B cell (primary cell): ENCODE measurements at regions not wholly inside any gene's neighbourhood (a gene's known extent, or its start where the extent isn't known, plus 50 kb on each side); places are given as distances from the start of the nearest gene placed in this dataset.

Source experiments
- ATAC-seq: fragments of 200-7000 bp; cut with Tn5 transposase; one replicate; pipeline ENCODE4 v1.10.0; 2021; ENCODE audit warnings: low read depth, mild to moderate bottlenecking, moderate number of reproducible peaks, moderate library complexity
- CTCF ChIA-PET: fragments of 350-600 bp; sonication (Branson Sonifier 250); formaldehyde crosslinking; loops from one replicate; lab custom pipeline; 2021; ENCODE audit warnings: antibody characterized with exemption, inconsistent platforms; lab: Charles Lee
- POLR2A ChIA-PET: fragments of 350-600 bp; sonication (Branson Sonifier 250); formaldehyde crosslinking; loops from one replicate; lab custom pipeline; 2021; ENCODE audit warnings: antibody characterized with exemption; lab: Charles Lee
- DNase-seq: peaks from one replicate; pipeline ENCODE4 v3.0.0; 2013
- H2AFZ ChIP-seq: 2 replicates; pipeline ENCODE4 v1.6.1; 2012; ENCODE audit warnings: mild to moderate bottlenecking, low read depth, low read length; ENCODE audit not compliant: insufficient read depth, poor library complexity, severe bottlenecking
- H3K27ac ChIP-seq, 2 donors: 1 replicate in 1 of 2; 2 replicates in 1 of 2; pipeline ENCODE4 v1.5.1; 2012 to 2013; ENCODE audit warnings: low read length in 2 of 2, mild to moderate bottlenecking in 2 of 2, moderate library complexity in 1 of 2
- H3K27me3 ChIP-seq, 4 experiments: fragments of 200-600 bp in 1 of 4; sonication (generic) in 1 of 4; replicated peaks in 1 of 4; 1 replicate in 2 of 4; 2 replicates in 2 of 4; pipeline versions ENCODE4 v1.6.1 to v1.7.0; 2013 to 2016; ENCODE audit warnings: low read length in 3 of 4, mild to moderate bottlenecking in 2 of 4, mixed read lengths in 1 of 4, moderate library complexity in 1 of 4; ENCODE audit not compliant: insufficient read depth in 4 of 4, control insufficient read depth in 3 of 4; ENCODE audit errors: control extremely low read depth in 1 of 4
- H3K36me3 ChIP-seq, 2 experiments: replicated peaks in 1 of 2; 1 replicate in 1 of 2; 2 replicates in 1 of 2; pipeline versions ENCODE4 v1.6.1 to v1.7.1; 2013; ENCODE audit warnings: low read length in 1 of 2; ENCODE audit not compliant: insufficient read depth in 2 of 2, control insufficient read depth in 1 of 2; ENCODE audit errors: control extremely low read depth in 1 of 2, extremely low read depth in 1 of 2
- H3K4me1 ChIP-seq, 2 donors: fragments of 200-600 bp in 1 of 2; sonication (generic) in 1 of 2; 1 replicate in 1 of 2; 2 replicates in 1 of 2; pipeline versions ENCODE4 v1.5.1 to v1.6.1; 2013 to 2017; ENCODE audit warnings: low read length in 2 of 2; ENCODE audit not compliant: control insufficient read depth in 2 of 2, insufficient read depth in 2 of 2
- H3K4me2 ChIP-seq: replicated peaks from 2 replicates; pipeline ENCODE3; 2012; ENCODE audit warnings: mild to moderate bottlenecking, low read depth, low read length; ENCODE audit not compliant: poor library complexity, severe bottlenecking
- H3K4me3 ChIP-seq, 5 experiments: fragments of 200-600 bp in 1 of 5; sonication (generic) in 1 of 5; 1 replicate in 3 of 5; 2 replicates in 2 of 5; pipeline versions ENCODE4 v1.5.1 to v1.7.0; 2011 to 2016; ENCODE audit warnings: low read length in 4 of 5, mild to moderate bottlenecking in 4 of 5, low read depth in 2 of 5, control low read depth in 1 of 5, moderate library complexity in 1 of 5; ENCODE audit not compliant: insufficient read depth in 1 of 5; ENCODE audit errors: control extremely low read depth in 1 of 5, extremely low read depth in 1 of 5
- H3K79me2 ChIP-seq: fragments of 200-600 bp; sonication (generic); one replicate; pipeline ENCODE4 v1.6.0; 2016; ENCODE audit warnings: low read length; ENCODE audit not compliant: control insufficient read depth, insufficient read depth
- H3K9ac ChIP-seq: fragments of 200-600 bp; sonication (generic); 2 replicates; pipeline ENCODE4 v1.6.1; 2017; ENCODE audit warnings: mild to moderate bottlenecking, low read length, moderate library complexity
- H3K9me3 ChIP-seq, 3 donors: one replicate each; pipeline versions ENCODE4 v1.6.1 to v1.7.1; 2013; ENCODE audit warnings: low read length in 2 of 3; ENCODE audit not compliant: control insufficient read depth in 2 of 3, insufficient read depth in 1 of 3; ENCODE audit errors: control extremely low read depth in 1 of 3
- H4K20me1 ChIP-seq: 2 replicates; pipeline ENCODE4 v1.6.0; 2012; ENCODE audit warnings: mild to moderate bottlenecking, low read length; ENCODE audit not compliant: insufficient read depth, control insufficient read depth, poor library complexity, severe bottlenecking
- H3K27ac Mint-ChIP-seq: one replicate; pipeline ENCODE4 v1.8.0; 2021; ENCODE audit warnings: mixed read lengths
- H3K27me3 Mint-ChIP-seq: one replicate; pipeline ENCODE4 v1.8.0; 2021; ENCODE audit warnings: mixed read lengths
- H3K4me1 Mint-ChIP-seq: one replicate; pipeline ENCODE4 v1.8.0; 2021; ENCODE audit warnings: mixed read lengths
- H3K4me3 Mint-ChIP-seq: one replicate; pipeline ENCODE4 v1.8.0; 2021; ENCODE audit warnings: mixed read lengths
- H3K9me3 Mint-ChIP-seq: one replicate; pipeline ENCODE4 v1.8.0; 2022; ENCODE audit warnings: mixed read lengths; ENCODE audit not compliant: insufficient read depth
- EZH2 ChIP-seq: IDR thresholded peaks from 2 replicates; pipeline ENCODE4 v1.6.1; 2012; ENCODE audit warnings: borderline replicate concordance, low read depth, mild to moderate bottlenecking, moderate library complexity, low read length; ENCODE audit not compliant: insufficient read depth, poor library complexity, severe bottlenecking
- WGBS: methylation state at CpG from one replicate; pipeline ENCODE4 v1.1.5; 2013; ENCODE audit warnings: missing lambda C conversion rate; ENCODE audit not compliant: insufficient coverage; 5-methylcytosine and 5-hydroxymethylcytosine counted together
- intact Hi-C: fragments of 100-400 bp; cut with micrococcal nuclease; formaldehyde crosslinking; loops from one replicate; pipeline ENCODE4 v1.10.0; 2022
- TF ChIP-seq, protein P1 (sequence below): fragments of 200-600 bp; IDR thresholded peaks from one replicate; pipeline ENCODE4 v1.8.0; 2022; ENCODE audit warnings: antibody characterized with exemption, mild to moderate bottlenecking

DNA sequence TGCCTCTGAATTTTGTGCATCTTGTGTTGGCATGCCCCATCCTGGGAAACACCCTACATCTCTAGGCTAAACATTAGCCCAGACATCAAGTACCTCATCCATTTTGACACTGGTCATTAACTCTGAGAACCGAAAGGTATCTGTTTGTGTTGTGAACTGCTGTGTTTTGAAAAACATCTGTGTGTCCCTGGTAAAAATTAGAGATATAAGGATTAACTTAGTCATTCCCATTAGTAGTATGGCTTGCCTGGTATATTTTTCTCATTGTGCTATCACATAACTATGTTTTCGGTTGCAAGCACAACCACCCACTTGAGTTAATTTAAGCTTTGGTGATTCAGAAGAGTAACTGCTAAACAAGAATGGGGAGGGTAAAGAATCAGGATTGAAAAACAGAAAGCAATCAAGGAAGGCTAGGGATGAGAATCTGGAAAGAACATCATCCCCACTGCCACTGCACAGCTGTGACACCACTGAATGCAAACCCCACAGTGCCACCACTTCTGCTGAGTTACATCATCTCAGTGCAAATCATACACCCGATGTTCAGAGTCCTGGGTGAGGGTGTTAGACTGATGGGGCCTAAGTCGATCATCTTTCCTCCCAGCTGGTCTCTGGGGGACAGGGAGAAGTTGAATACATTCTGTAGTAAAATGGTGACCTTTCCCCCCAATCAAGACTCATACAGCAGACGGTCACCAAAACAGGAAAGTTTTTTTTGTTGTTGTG is 234.0 kb downstream of the EPHA4 start:
- Histone ChIP-seq H2AFZ (no peak overlapping the region), H3K27me3 (peaks cover 0 to 3% (median 0%) of the 10 kb centered on the region in 4 experiments), H3K9me3 (no peaks in the 10 kb centered on the region), H3K4me1 (no peaks in the 10 kb centered on the region), H3K4me3 (no peak overlapping the region), H3K4me2 (no peak overlapping the region), H3K27ac (no peak overlapping the region), H3K9ac (no peak overlapping the region), H3K79me2 (no peaks in the 10 kb centered on the region), H4K20me1 (no peaks in the 10 kb centered on the region), H3K36me3 (no peaks in the 10 kb centered on the region)
- CTCF ChIA-PET, result no interaction called here
- no peak overlapping the region for H3K27ac Mint-ChIP-seq
- POLR2A ChIA-PET, result no interaction called here
- peaks cover 13% of the 10 kb centered on the region for H3K27me3 Mint-ChIP-seq
- ATAC-seq (no peak), DNase-seq (no peak)
- TF ChIP-seq, protein P1, sequence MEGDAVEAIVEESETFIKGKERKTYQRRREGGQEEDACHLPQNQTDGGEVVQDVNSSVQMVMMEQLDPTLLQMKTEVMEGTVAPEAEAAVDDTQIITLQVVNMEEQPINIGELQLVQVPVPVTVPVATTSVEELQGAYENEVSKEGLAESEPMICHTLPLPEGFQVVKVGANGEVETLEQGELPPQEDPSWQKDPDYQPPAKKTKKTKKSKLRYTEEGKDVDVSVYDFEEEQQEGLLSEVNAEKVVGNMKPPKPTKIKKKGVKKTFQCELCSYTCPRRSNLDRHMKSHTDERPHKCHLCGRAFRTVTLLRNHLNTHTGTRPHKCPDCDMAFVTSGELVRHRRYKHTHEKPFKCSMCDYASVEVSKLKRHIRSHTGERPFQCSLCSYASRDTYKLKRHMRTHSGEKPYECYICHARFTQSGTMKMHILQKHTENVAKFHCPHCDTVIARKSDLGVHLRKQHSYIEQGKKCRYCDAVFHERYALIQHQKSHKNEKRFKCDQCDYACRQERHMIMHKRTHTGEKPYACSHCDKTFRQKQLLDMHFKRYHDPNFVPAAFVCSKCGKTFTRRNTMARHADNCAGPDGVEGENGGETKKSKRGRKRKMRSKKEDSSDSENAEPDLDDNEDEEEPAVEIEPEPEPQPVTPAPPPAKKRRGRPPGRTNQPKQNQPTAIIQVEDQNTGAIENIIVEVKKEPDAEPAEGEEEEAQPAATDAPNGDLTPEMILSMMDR, result no peak
- no peak for TF ChIP-seq EZH2
- intact Hi-C loops, result no loop called here
- WGBS, result no CpG with 5 or more reads among the region's 5 CpGs
- H3K9me3 Mint-ChIP-seq, result no peaks in the 10 kb centered on the region
- no peaks in the 10 kb centered on the region for H3K4me1 Mint-ChIP-seq
- no peak overlapping the region for H3K4me3 Mint-ChIP-seq

DNA sequence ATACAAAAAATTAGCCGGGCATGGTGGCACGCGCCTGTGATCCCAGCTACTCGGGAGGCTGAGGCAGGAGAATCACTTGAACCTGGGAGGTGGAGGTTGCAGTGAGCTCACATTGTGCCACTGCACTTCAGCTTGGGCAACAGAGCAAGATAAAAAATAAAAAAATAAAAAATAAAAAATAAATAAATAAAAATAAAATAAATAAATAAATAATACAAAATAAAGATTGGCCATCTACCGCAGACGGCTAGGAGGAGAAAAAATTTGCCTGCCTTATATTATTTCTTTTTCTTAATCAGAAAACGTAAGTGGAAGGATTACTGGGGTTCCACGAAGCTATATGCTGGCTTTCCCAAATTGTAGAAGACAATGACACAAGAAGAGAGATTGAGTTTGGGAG is 229.7 kb downstream of the EPHA4 start:
- no peaks in the 10 kb centered on the region for H3K27me3 ChIP-seq
- H3K36me3 ChIP-seq, result no peaks in the 10 kb centered on the region
- DNase-seq (no peak), ATAC-seq (no peak)
- H3K9me3 Mint-ChIP-seq, result no peaks in the 10 kb centered on the region
- no peaks in the 10 kb centered on the region for H3K9me3 ChIP-seq
- no peak overlapping the region for H3K9ac ChIP-seq
- H3K79me2 ChIP-seq, result no peaks in the 10 kb centered on the region
- H3K4me1 Mint-ChIP-seq, result peaks cover 1% of the 10 kb centered on the region
- WGBS, result no CpG with 5 or more reads among the region's 8 CpGs
- H3K27me3 Mint-ChIP-seq, result peaks cover 15% of the 10 kb centered on the region
- H2AFZ ChIP-seq, result no peak overlapping the region
- H4K20me1 ChIP-seq, result no peaks in the 10 kb centered on the region
- intact Hi-C loops, result no loop called here
- H3K27ac Mint-ChIP-seq, result no peak overlapping the region
- H3K4me1 ChIP-seq, result no peaks in the 10 kb centered on the region
- TF ChIP-seq, protein P1, result no peak
- TF ChIP-seq EZH2, result no peak
- H3K4me3 Mint-ChIP-seq, result no peak overlapping the region
- no peak overlapping the region for H3K4me2 ChIP-seq
- H3K27ac ChIP-seq, result no peak overlapping the region
- no peak overlapping the region for H3K4me3 ChIP-seq
- POLR2A ChIA-PET, result no interaction called here
- CTCF ChIA-PET, result no interaction called here
